ENCODE measurements at regions not wholly inside any gene's neighbourhood (a gene's known extent, or its start where the extent isn't known, plus 50 kb on each side); places are given as distances from the start of the nearest gene placed in this dataset.

DNA sequence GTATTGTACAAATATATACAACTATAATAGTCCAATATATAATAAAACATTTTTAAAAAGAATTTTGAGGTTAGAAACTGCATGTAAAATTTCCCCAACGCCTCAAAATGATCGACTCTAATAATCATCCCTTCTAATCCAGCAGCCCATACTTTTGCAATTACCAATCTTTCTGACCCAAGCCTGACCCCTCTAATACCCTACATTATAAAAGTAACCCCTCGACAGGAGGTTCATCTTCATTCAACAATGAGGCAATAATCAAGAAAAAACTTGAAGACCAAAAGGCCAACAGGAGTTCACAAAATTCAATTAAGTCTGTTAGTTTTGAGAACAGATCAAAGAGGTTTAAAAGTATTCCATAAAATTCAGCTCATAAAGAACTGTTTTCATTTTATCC, 393.5 kb downstream of the GPM6A start:
- ATAC-seq (ENCODE audit: low read depth in 2 of 2): no peak
- Mint-ChIP-seq H3K27me3 (no peaks in the 10 kb centered on the region), H3K27ac (no peak overlapping the region), H3K4me1 (no peaks in the 10 kb centered on the region), H3K36me3 (no peaks in the 10 kb centered on the region), H3K9me3 (peaks cover 9 to 41% (median 14%) of the 10 kb centered on the region in 7 donors), H3K4me3 (no peak overlapping the region)
- DNase-seq: no peak

- Mint-ChIP-seq H3K27ac (no peak overlapping the region), H3K36me3 (no peaks in the 10 kb centered on the region), H3K4me3 (no peak overlapping the region), H3K27me3 (no peaks in the 10 kb centered on the region), H3K4me1 (no peaks in the 10 kb centered on the region), H3K9me3 (peaks cover 4 to 33% (median 11%) of the 10 kb centered on the region in 7 donors)
- no peak for ATAC-seq (ENCODE audit: low read depth in 2 of 2)
- no peak for DNase-seq
These were observed 392.8 kb downstream of the GPM6A start for GRCh38 chr4:175419236-175419718.

- DNase-seq (no peak), ATAC-seq (ENCODE audit: low read depth in 2 of 2) (no peak)
- H3K27ac Mint-ChIP-seq: no peak overlapping the region
- no peaks in the 10 kb centered on the region for H3K4me1 Mint-ChIP-seq
- H3K4me3 Mint-ChIP-seq: no peak overlapping the region
- H3K27me3 Mint-ChIP-seq: no peaks in the 10 kb centered on the region
- H3K36me3 Mint-ChIP-seq: no peaks in the 10 kb centered on the region
- peaks cover 0 to 13% (median 3%) of the 10 kb centered on the region in 7 donors for H3K9me3 Mint-ChIP-seq
These were observed 390.6 kb downstream of the GPM6A start for GRCh38 chr4:175421506-175421905.

- Mint-ChIP-seq H3K36me3 (no peaks in the 10 kb centered on the region), H3K27ac (no peak overlapping the region), H3K27me3 (no peaks in the 10 kb centered on the region), H3K9me3 (peaks cover 0 to 7% (median 3%) of the 10 kb centered on the region in 7 donors), H3K4me3 (no peak overlapping the region), H3K4me1 (peaks cover 0 to 1% (median 0%) of the 10 kb centered on the region in 3 donors)
- ATAC-seq (ENCODE audit: low read depth in 2 of 2): no peak
- DNase-seq: no peak
These were observed 389.7 kb downstream of the GPM6A start for GRCh38 chr4:175422331-175422730.

DNA sequence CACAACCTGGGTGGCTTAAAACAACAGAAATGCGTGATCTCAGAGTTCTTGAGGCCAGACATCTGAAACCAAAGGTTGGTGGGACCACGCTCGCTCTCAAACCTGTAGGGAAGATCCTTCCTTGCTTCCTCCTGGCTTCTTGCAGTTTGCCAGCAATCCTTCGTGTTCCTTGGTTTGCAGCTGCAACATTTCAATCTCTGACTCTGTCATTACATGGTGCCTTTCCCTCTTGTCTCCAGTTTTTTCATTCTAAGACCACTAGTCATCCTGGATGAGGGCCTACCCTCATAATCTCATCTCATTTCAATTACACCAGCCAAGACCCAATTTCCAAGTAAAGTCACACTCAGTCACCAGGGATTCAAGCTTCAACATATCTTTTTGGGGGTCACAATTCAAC, 388.0 kb downstream of the GPM6A start:
- Mint-ChIP-seq H3K27ac (no peak overlapping the region), H3K27me3 (no peaks in the 10 kb centered on the region), H3K9me3 (peaks cover 0 to 3% (median 2%) of the 10 kb centered on the region in 7 donors), H3K4me3 (no peak overlapping the region), H3K36me3 (no peaks in the 10 kb centered on the region), H3K4me1 (peaks cover 0 to 2% (median 0%) of the 10 kb centered on the region in 3 donors)
- no peak for DNase-seq
- no peak for ATAC-seq (ENCODE audit: low read depth in 2 of 2)

DNA sequence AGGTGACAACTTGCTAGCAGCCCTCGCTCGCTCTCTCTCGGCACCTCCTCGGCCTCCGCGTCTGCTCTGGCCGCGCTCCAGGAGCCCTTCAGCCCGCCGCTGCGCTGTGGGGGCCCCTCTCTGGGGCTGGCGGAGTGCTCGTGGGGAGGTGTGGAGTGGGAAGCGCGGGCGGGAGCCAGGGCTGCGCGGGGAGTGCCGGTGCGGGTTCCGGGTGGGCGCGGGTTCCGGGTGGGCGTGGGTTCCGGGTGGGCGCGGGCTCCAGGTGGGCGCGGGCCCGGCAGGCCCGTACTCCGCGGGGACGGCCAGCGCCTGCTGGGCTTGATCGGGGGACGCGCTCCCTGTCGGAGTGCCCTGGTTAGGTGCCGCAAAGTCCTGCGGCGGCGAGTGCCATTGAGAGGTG, 384.3 kb downstream of the GPM6A start:
- no peaks in the 10 kb centered on the region for H3K36me3 Mint-ChIP-seq
- no peak overlapping the region for H3K27ac Mint-ChIP-seq
- ATAC-seq (ENCODE audit: low read depth in 2 of 2): no peak
- peaks cover 0 to 3% (median 0%) of the 10 kb centered on the region in 7 donors for H3K9me3 Mint-ChIP-seq
- H3K27me3 Mint-ChIP-seq: no peaks in the 10 kb centered on the region
- peaks cover 0 to 4% (median 0%) of the 10 kb centered on the region in 3 donors for H3K4me1 Mint-ChIP-seq
- no peak overlapping the region for H3K4me3 Mint-ChIP-seq
- DNase-seq: no peak

- Mint-ChIP-seq H3K4me3 (no peak overlapping the region), H3K36me3 (no peaks in the 10 kb centered on the region), H3K4me1 (peaks cover 0 to 15% (median 0%) of the 10 kb centered on the region in 3 donors), H3K27me3 (no peaks in the 10 kb centered on the region), H3K9me3 (peaks cover 0 to 5% (median 0%) of the 10 kb centered on the region in 7 donors), H3K27ac (no peak overlapping the region)
- DNase-seq (no peak), ATAC-seq (ENCODE audit: low read depth in 2 of 2) (no peak)
These were observed 380.4 kb downstream of the GPM6A start for GRCh38 chr4:175431694-175432093.

DNA sequence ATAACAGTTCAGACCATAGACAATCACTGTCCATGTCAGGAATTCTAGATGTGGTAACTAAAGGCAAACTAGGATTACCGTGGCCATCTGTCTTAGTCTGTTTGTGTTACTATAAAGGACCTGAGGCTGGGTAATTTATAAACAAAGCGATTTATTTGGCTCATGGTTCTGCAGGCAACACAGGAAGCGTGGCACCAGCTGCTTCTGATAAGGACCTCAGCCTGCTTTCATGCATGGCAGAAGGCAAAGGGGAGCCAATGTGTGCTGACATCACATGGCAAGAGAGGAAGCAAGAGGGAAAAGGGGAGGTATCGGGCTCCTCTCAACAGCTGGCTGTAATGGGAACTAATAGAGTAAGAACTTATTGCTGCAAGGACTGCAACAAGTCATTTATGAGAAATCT, 376.7 kb downstream of the GPM6A start:
- Mint-ChIP-seq H3K36me3 (no peaks in the 10 kb centered on the region), H3K4me3 (no peak overlapping the region), H3K9me3 (peaks cover 0 to 5% (median 0%) of the 10 kb centered on the region in 7 donors), H3K4me1 (peaks cover 0 to 11% (median 0%) of the 10 kb centered on the region in 3 donors), H3K27ac (no peak overlapping the region), H3K27me3 (no peaks in the 10 kb centered on the region)
- ATAC-seq (ENCODE audit: low read depth in 2 of 2): peak; percentile 37 to 63
- DNase-seq: no peak

DNA sequence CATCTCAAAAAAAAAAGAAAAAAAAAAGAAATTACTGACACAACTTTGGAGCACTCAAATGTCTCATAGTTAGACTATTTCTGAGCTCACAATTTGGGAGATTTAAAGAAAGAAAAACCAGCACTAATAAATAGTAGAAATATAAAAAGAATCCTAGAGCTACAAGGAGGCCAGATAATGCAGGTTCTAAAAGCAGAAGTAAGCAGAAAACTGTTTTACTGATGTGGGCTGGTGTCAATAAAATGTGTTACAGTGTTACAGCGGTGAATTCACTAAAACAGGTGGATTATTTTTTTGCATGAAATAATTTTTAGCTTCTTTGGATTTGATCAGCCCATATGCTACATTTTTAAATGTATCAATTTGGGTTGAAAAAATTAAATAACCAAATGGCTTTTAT, 375.9 kb downstream of the GPM6A start:
- peaks cover 0 to 5% (median 0%) of the 10 kb centered on the region in 7 donors for H3K9me3 Mint-ChIP-seq

GRCh38 chr4:175440786-175441185, 371.3 kb downstream of the GPM6A start:
- Mint-ChIP-seq H3K27ac (no peak overlapping the region), H3K9me3 (no peaks in the 10 kb centered on the region), H3K4me1 (peaks cover 0 to 4% (median 0%) of the 10 kb centered on the region in 3 donors), H3K4me3 (no peak overlapping the region), H3K27me3 (no peaks in the 10 kb centered on the region), H3K36me3 (no peaks in the 10 kb centered on the region)
- DNase-seq (no peak), ATAC-seq (ENCODE audit: low read depth in 2 of 2) (no peak)

More for the DNA sequence above, 375.9 kb downstream of the GPM6A start:
- no peak for ATAC-seq (ENCODE audit: low read depth in 2 of 2)
- H3K36me3 Mint-ChIP-seq: no peaks in the 10 kb centered on the region
- no peaks in the 10 kb centered on the region for H3K27me3 Mint-ChIP-seq
- peaks cover 0 to 11% (median 0%) of the 10 kb centered on the region in 3 donors for H3K4me1 Mint-ChIP-seq
- DNase-seq: no peak
- H3K27ac Mint-ChIP-seq: no peak overlapping the region
- H3K4me3 Mint-ChIP-seq: no peak overlapping the region

GRCh38 chr4:175441256-175441655, 370.8 kb downstream of the GPM6A start:
- Mint-ChIP-seq H3K27me3 (no peaks in the 10 kb centered on the region), H3K9me3 (no peaks in the 10 kb centered on the region), H3K36me3 (no peaks in the 10 kb centered on the region), H3K27ac (no peak overlapping the region), H3K4me3 (no peak overlapping the region), H3K4me1 (no peaks in the 10 kb centered on the region)
- no peak for ATAC-seq (ENCODE audit: low read depth in 2 of 2)
- no peak for DNase-seq

GRCh38 chr4:175443547-175443946, 368.5 kb downstream of the GPM6A start:
- H3K27me3 Mint-ChIP-seq: no peaks in the 10 kb centered on the region
- H3K4me1 Mint-ChIP-seq: no peaks in the 10 kb centered on the region
- H3K9me3 Mint-ChIP-seq: no peaks in the 10 kb centered on the region
- no peak overlapping the region for H3K4me3 Mint-ChIP-seq
- ATAC-seq (ENCODE audit: low read depth in 2 of 2) (no peak), DNase-seq (no peak)
- H3K27ac Mint-ChIP-seq: no peak overlapping the region
- H3K36me3 Mint-ChIP-seq: no peaks in the 10 kb centered on the region

- Mint-ChIP-seq H3K9me3 (peaks cover 0 to 2% (median 0%) of the 10 kb centered on the region in 7 donors), H3K4me1 (no peaks in the 10 kb centered on the region), H3K27ac (no peak overlapping the region), H3K36me3 (no peaks in the 10 kb centered on the region), H3K27me3 (no peaks in the 10 kb centered on the region), H3K4me3 (no peak overlapping the region)
- no peak for DNase-seq
- ATAC-seq (ENCODE audit: low read depth in 2 of 2): no peak
These were observed 367.6 kb downstream of the GPM6A start for GRCh38 chr4:175444512-175444911.

DNA sequence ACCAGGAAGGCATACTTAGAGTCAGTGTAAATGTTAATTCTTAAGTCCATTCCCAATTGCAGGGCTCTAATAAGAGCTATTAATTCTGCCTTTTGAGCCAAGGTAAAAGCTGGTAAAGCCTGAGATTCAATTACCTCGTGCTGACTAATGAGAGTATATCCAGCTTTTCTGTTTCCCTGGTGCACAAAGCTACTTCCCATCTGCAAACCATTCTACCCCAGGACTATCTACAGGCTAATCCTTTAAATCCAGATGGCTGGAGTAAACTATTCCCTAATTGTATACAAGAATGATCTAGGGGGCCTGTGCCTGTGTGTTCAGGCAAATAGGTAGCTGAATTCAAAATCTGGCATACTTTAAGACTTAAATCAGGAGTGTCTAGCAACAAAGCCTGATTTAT, 365.0 kb downstream of the GPM6A start:
- no peak for ATAC-seq (ENCODE audit: low read depth in 2 of 2)
- Mint-ChIP-seq H3K9me3 (peaks cover 0 to 3% (median 0%) of the 10 kb centered on the region in 7 donors), H3K27me3 (no peaks in the 10 kb centered on the region), H3K4me1 (no peaks in the 10 kb centered on the region), H3K4me3 (no peak overlapping the region), H3K36me3 (no peaks in the 10 kb centered on the region), H3K27ac (no peak overlapping the region)
- DNase-seq: no peak

DNA sequence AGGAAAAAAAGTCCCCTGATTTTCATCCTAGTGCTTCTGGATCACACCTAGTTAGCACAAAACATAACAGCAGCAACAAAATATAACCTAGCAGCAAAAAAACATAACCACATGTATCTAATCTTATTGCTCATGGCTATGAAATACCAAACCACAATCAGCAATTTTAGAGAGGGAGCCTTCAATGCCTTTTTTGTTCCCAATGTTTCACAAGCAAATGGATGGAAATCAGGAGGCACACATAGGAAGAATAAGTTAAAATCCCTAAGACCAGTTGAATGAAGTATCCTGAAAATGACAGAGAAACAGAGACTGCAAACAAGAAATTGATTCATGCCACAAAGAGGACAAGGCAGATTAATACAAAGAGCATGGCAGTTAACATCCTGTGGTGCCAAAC, 361.6 kb downstream of the GPM6A start:
- Mint-ChIP-seq H3K4me1 (no peaks in the 10 kb centered on the region), H3K27me3 (no peaks in the 10 kb centered on the region), H3K27ac (no peak overlapping the region), H3K36me3 (no peaks in the 10 kb centered on the region), H3K9me3 (peaks cover 0 to 6% (median 2%) of the 10 kb centered on the region in 7 donors), H3K4me3 (no peak overlapping the region)
- no peak for ATAC-seq (ENCODE audit: low read depth in 2 of 2)
- DNase-seq: no peak

Data from naive B cell (primary cell).